ENCODE measurements at regions not wholly inside any gene's neighbourhood (a gene's known extent, or its start where the extent isn't known, plus 50 kb on each side); places are given as distances from the start of the nearest gene placed in this dataset.

DNA sequence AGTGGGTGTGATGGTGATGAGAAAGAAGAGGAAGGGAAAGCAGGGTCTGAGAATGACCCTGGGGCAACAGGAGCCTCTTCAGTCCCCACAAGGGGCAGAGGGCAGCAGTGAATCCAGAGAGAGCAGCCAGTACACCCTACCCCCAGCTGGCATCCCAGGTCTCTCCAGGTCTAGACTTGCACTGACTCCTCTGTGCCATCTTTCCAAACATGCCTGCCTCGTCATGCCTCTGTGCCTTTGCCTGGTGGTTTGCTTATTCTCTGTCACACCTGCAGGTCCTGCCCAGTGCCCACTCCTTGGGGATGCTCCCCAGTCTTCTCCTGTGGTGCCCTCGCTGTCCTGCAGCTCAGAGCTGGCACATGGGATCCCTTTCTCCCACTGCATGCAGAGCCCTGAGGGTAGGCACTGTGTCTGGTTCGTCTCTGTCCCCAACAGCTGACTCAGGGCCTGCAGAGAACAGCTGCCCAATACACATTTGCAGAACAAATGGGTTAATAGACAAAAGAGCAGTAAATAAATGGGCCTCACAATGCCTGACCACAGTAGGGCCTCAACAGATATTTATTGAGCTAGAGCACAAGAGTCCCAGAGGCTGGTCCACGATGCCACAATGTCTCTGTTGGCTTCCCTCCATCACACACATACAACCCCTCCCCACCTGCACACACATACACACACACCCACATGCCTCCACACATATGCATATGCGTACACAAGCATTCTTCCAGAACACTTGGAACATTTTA is 89.8 kb downstream of the HS1BP3 start:
- ATAC-seq (no peak), DNase-seq (peak in 1 of 4 donors; percentile 12)
- Histone ChIP-seq H3K4me1 (no peaks in the 10 kb centered on the region), H3K9me3 (no peaks in the 10 kb centered on the region), H3K36me3 (no peaks in the 10 kb centered on the region), H3K27ac (no peak overlapping the region), H3K27me3 (no peaks in the 10 kb centered on the region), H3K4me3 (no peak overlapping the region)
- intact Hi-C loops (cut with DNase I) = no loop called here
- TF ChIP-seq, protein P1, sequence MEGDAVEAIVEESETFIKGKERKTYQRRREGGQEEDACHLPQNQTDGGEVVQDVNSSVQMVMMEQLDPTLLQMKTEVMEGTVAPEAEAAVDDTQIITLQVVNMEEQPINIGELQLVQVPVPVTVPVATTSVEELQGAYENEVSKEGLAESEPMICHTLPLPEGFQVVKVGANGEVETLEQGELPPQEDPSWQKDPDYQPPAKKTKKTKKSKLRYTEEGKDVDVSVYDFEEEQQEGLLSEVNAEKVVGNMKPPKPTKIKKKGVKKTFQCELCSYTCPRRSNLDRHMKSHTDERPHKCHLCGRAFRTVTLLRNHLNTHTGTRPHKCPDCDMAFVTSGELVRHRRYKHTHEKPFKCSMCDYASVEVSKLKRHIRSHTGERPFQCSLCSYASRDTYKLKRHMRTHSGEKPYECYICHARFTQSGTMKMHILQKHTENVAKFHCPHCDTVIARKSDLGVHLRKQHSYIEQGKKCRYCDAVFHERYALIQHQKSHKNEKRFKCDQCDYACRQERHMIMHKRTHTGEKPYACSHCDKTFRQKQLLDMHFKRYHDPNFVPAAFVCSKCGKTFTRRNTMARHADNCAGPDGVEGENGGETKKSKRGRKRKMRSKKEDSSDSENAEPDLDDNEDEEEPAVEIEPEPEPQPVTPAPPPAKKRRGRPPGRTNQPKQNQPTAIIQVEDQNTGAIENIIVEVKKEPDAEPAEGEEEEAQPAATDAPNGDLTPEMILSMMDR (IDR thresholded peaks at IDR 0.05) = no peak

DNA sequence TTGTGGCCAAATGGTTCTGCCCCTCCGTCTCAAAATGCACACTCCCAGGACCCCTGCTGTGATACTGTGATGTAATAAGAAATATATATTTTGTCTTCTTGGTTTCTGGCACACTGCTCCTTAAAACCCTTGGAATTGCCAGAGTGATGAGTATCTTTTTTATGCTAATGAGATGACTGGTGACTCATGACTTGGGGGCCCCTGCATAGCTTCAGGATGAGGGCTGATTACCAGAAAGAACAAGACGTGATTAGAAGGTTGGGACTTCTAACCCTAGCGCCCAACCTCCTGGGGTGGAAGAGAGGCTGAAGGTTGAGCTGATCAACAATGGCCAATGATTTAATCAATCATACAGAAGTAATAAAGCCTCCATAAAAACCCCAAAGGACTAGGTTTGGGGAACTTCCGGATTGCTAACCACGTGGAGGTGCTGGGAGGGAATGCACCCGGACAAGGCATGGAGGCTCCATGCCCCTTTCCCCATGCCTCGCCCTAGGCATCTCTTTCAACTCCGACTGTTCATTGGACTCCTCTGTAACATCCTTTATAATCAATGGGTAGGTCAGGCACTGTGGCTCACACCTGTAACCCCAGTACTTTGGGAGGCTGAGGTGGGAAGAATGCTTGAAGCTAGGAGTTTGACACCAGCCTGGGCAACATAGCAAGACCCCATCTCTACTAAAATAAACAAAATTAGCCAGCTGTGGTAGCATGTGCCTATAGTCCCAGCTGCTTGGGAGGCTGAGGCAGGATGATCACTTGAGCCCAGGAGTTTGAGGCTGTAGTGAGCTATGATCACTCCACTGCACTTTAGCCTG is 89.1 kb downstream of the HS1BP3 start:
- no peak for ATAC-seq
- H3K4me1 ChIP-seq = no peaks in the 10 kb centered on the region
- no peaks in the 10 kb centered on the region for H3K9me3 ChIP-seq
- intact Hi-C loops (cut with DNase I) = no loop called here
- no peak overlapping the region for H3K27ac ChIP-seq
- no peak overlapping the region for H3K4me3 ChIP-seq
- TF ChIP-seq, protein P1 (IDR thresholded peaks at IDR 0.05) = no peak
- no peaks in the 10 kb centered on the region for H3K36me3 ChIP-seq
- no peaks in the 10 kb centered on the region for H3K27me3 ChIP-seq
- DNase-seq = no peak

DNA sequence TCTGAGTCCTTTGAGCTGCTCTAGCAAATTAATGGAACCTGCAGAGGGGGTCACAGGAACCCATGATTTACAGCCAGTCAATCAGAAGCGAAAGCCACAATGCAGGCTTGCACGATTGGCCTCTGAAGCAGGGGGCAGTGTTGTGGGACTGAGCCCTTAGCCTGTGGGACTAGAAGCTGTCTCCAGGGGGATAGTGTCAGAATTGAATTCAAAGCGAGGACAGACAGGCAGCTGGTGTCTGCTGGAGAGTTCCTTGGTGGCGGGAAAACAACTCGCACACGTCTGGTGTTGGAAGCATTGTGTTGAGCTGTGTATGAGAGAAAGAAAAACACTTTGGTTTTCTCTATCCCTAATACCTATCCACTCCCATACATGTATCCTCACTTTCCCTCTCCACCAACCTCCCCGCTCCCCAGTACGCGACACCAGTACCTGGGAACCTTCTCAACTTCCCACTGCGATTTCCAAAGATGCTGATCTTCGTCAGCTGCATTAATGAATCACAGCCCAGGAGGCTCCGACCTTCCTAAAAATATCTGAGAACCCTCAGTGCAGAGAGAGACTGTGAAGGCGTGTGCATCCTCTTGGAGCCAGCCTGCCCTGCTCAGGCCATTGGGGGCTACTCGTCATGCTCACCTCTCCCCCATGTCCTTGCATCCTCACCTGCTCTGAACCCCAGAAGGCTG is 88.2 kb downstream of the HS1BP3 start:
- TF ChIP-seq, protein P1 (IDR thresholded peaks at IDR 0.05) = no peak
- no peaks in the 10 kb centered on the region for H3K36me3 ChIP-seq
- H3K27ac ChIP-seq = no peak overlapping the region
- no peaks in the 10 kb centered on the region for H3K9me3 ChIP-seq
- H3K4me1 ChIP-seq = no peaks in the 10 kb centered on the region
- DNase-seq (peak in 1 of 4 donors; percentile 13), ATAC-seq (no peak)
- H3K4me3 ChIP-seq = no peak overlapping the region
- intact Hi-C loops (cut with DNase I) = no loop called here
- H3K27me3 ChIP-seq = no peaks in the 10 kb centered on the region

DNA sequence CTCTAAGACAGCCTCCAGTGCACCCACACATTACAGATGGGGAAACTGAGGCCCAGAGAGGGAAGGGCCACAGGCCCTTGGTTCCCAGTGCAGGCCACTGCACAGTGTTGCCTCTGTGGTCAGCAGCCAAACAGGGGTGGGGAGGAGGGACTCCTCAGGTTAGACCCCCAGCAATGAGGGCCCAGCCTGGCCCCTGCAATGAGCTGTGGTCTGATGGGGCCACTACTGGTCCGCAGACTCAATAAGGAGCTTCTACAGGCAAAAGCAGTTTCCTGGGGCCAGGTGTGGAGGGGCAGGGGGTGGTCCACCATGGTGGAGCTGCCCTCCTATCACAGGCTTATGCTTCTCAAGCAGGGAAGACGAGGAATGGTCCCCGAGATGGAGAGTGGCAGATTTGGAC is 87.6 kb downstream of the HS1BP3 start:
- H3K9me3 ChIP-seq = no peaks in the 10 kb centered on the region
- no peaks in the 10 kb centered on the region for H3K36me3 ChIP-seq
- H3K4me1 ChIP-seq = no peaks in the 10 kb centered on the region
- H3K27ac ChIP-seq = no peak overlapping the region
- no peaks in the 10 kb centered on the region for H3K27me3 ChIP-seq
- intact Hi-C loops (cut with DNase I) = no loop called here
- TF ChIP-seq, protein P1 (IDR thresholded peaks at IDR 0.05) = no peak
- DNase-seq (peak in 1 of 4 donors; percentile 34), ATAC-seq (no peak)
- H3K4me3 ChIP-seq = no peak overlapping the region

DNA sequence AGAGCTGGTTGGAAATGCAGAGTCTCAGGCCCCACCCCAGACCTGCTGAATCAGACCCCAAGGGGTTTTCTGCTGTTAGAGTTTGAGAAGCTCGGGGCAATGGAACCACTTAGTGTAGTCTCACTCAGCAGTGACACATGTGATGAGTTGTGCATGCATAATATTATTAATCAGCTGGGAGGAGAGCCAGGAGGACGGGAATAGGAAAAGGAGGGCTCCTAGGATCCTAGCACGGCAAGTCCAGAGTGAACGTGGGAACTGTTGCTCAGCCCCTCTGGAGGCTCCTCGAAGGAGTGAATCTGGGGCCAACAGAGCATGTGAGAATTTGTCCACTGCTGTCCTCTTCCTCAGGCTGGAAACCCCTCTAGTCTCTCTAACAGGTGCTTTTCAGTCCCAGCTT is 87.1 kb downstream of the HS1BP3 start:
- H3K27me3 ChIP-seq = no peaks in the 10 kb centered on the region
- H3K4me3 ChIP-seq = no peak overlapping the region
- H3K4me1 ChIP-seq = no peaks in the 10 kb centered on the region
- DNase-seq = no peak
- TF ChIP-seq, protein P1 (IDR thresholded peaks at IDR 0.05) = no peak
- intact Hi-C loops (cut with DNase I) = no loop called here
- no peaks in the 10 kb centered on the region for H3K9me3 ChIP-seq
- ATAC-seq = no peak
- no peak overlapping the region for H3K27ac ChIP-seq
- H3K36me3 ChIP-seq = no peaks in the 10 kb centered on the region
